ENCODE measurements at regions not wholly inside any gene's neighbourhood (a gene's known extent, or its start where the extent isn't known, plus 50 kb on each side); places are given as distances from the start of the nearest gene placed in this dataset.

- Histone ChIP-seq H3K79me2 (ENCODE audit: low read length) (no peaks in the 10 kb centered on the region), H3K36me3 (replicated peaks; ENCODE audit: low read depth, low read length) (no peaks in the 10 kb centered on the region)
Observed at GRCh38 chr11:19579957-19580356, 132.7 kb upstream of the NAV2 start.

GRCh38 chr11:19578871-19579270, 133.8 kb upstream of the NAV2 start:
- Histone ChIP-seq H2AFZ (ENCODE audit: low read depth, low read length) (no peak overlapping the region), H3K27me3 (ENCODE audit: low read depth, low read length) (peaks cover 3% of the 10 kb centered on the region; the same call in 1 of the 2 replicates), H3K27ac (ENCODE audit: low read length) (no peak overlapping the region), H3K9me3 (ENCODE audit: insufficient read depth, low read length) (no peaks in the 10 kb centered on the region), H3K36me3 (replicated peaks; ENCODE audit: low read depth, low read length) (no peaks in the 10 kb centered on the region), H3K4me2 (ENCODE audit: low read length) (no peak overlapping the region), H3K79me2 (ENCODE audit: low read length) (no peaks in the 10 kb centered on the region), H3K9ac (ENCODE audit: low read length) (no peak overlapping the region), H3K4me3 (ENCODE audit: low read length) (no peak overlapping the region), H3K4me1 (ENCODE audit: low read length) (no peaks in the 10 kb centered on the region), H4K20me1 (ENCODE audit: insufficient read depth, low read length) (no peaks in the 10 kb centered on the region)
- TF ChIP-seq CTCF (IDR thresholded peaks at IDR 0.05; ENCODE audit: low read depth, low read length) = no peak
- TF ChIP-seq EZH2phosphoT487 (IDR thresholded peaks at IDR 0.05; ENCODE audit: low read depth) = no peak

More at GRCh38 chr11:19579957-19580356, 132.7 kb upstream of the NAV2 start:
- H3K27ac ChIP-seq (ENCODE audit: low read length) = no peak overlapping the region
- no peak overlapping the region for H3K4me2 ChIP-seq (ENCODE audit: low read length)
- no peaks in the 10 kb centered on the region for H4K20me1 ChIP-seq (ENCODE audit: insufficient read depth, low read length)
- TF ChIP-seq EZH2phosphoT487 (IDR thresholded peaks at IDR 0.05; ENCODE audit: low read depth) (no peak), CTCF (IDR thresholded peaks at IDR 0.05; ENCODE audit: low read depth, low read length) (no peak)
- H2AFZ ChIP-seq (ENCODE audit: low read depth, low read length) = no peak overlapping the region
- H3K9me3 ChIP-seq (ENCODE audit: insufficient read depth, low read length) = no peaks in the 10 kb centered on the region
- no peaks in the 10 kb centered on the region for H3K4me1 ChIP-seq (ENCODE audit: low read length)
- H3K27me3 ChIP-seq (ENCODE audit: low read depth, low read length) = peaks cover 3% of the 10 kb centered on the region; the same call in 1 of the 2 replicates
- no peak overlapping the region for H3K4me3 ChIP-seq (ENCODE audit: low read length)
- no peak overlapping the region for H3K9ac ChIP-seq (ENCODE audit: low read length)

GRCh38 chr11:19577976-19578619, 134.5 kb upstream of the NAV2 start:
- Histone ChIP-seq H4K20me1 (ENCODE audit: insufficient read depth, low read length) (no peaks in the 10 kb centered on the region), H3K27ac (ENCODE audit: low read length) (no peak overlapping the region), H3K9me3 (ENCODE audit: insufficient read depth, low read length) (no peaks in the 10 kb centered on the region), H3K36me3 (replicated peaks; ENCODE audit: low read depth, low read length) (no peaks in the 10 kb centered on the region), H3K4me2 (ENCODE audit: low read length) (no peak overlapping the region), H3K4me3 (ENCODE audit: low read length) (no peak overlapping the region), H3K4me1 (ENCODE audit: low read length) (no peaks in the 10 kb centered on the region), H2AFZ (ENCODE audit: low read depth, low read length) (no peak overlapping the region), H3K79me2 (ENCODE audit: low read length) (no peaks in the 10 kb centered on the region), H3K9ac (ENCODE audit: low read length) (no peak overlapping the region), H3K27me3 (ENCODE audit: low read depth, low read length) (peaks cover 3% of the 10 kb centered on the region; the same call in 1 of the 2 replicates)
- no peak for TF ChIP-seq EZH2phosphoT487 (IDR thresholded peaks at IDR 0.05; ENCODE audit: low read depth)
- TF ChIP-seq CTCF (IDR thresholded peaks at IDR 0.05; ENCODE audit: low read depth, low read length) = no peak

GRCh38 chr11:19577391-19577975, 135.2 kb upstream of the NAV2 start:
- TF ChIP-seq CTCF (IDR thresholded peaks at IDR 0.05; ENCODE audit: low read depth, low read length) = no peak
- no peak for TF ChIP-seq EZH2phosphoT487 (IDR thresholded peaks at IDR 0.05; ENCODE audit: low read depth)
- H3K27ac ChIP-seq (ENCODE audit: low read length) = no peak overlapping the region
- peaks cover 3% of the 10 kb centered on the region; the same call in 1 of the 2 replicates for H3K27me3 ChIP-seq (ENCODE audit: low read depth, low read length)
- no peak overlapping the region for H2AFZ ChIP-seq (ENCODE audit: low read depth, low read length)
- no peaks in the 10 kb centered on the region for H3K9me3 ChIP-seq (ENCODE audit: insufficient read depth, low read length)
- H3K79me2 ChIP-seq (ENCODE audit: low read length) = no peaks in the 10 kb centered on the region
- no peaks in the 10 kb centered on the region for H3K4me1 ChIP-seq (ENCODE audit: low read length)
- H3K4me3 ChIP-seq (ENCODE audit: low read length) = no peak overlapping the region
- no peak overlapping the region for H3K4me2 ChIP-seq (ENCODE audit: low read length)
- no peaks in the 10 kb centered on the region for H3K36me3 ChIP-seq (replicated peaks; ENCODE audit: low read depth, low read length)
- no peak overlapping the region for H3K9ac ChIP-seq (ENCODE audit: low read length)
- H4K20me1 ChIP-seq (ENCODE audit: insufficient read depth, low read length) = no peaks in the 10 kb centered on the region
